ENCODE measurements at regions not wholly inside any gene's neighbourhood (a gene's known extent, or its start where the extent isn't known, plus 50 kb on each side); places are given as distances from the start of the nearest gene placed in this dataset.
A peak's percentile ranks its signal among the peaks of the same experiment; 100 is the strongest.

- H4K20me1 ChIP-seq = no peaks in the 10 kb centered on the region
- no peak overlapping the region for H3K9ac ChIP-seq
- H3K9me3 ChIP-seq (replicated peaks in 1 of 11) = no peaks in the 10 kb centered on the region
- H3K36me3 ChIP-seq = no peaks in the 10 kb centered on the region
- H3K4me3 ChIP-seq = no peak overlapping the region
- peak overlapping the region in 4 of 11 experiments; percentile 2 to 32 (median 12); a peak in 4 of 22 replicates for H3K4me2 ChIP-seq
- no peak for TF ChIP-seq Cebpa-rat (IDR thresholded peaks at IDR 0.05)
- H3K4me1 ChIP-seq = peaks cover 0 to 9% (median 3%) of the 10 kb centered on the region in 10 experiments; a peak in 8 of 20 replicates
- no peak overlapping the region for H3K27ac ChIP-seq
- no peaks in the 10 kb centered on the region for H3K27me3 ChIP-seq
These were observed 218.7 kb downstream of the DIO2 start for GRCh38 chr14:79992407-79993198.

GRCh38 chr14:79991866-79992265 lies 219.4 kb downstream of the DIO2 start:
- H4K20me1 ChIP-seq = no peaks in the 10 kb centered on the region
- no peak overlapping the region for H3K4me3 ChIP-seq
- H3K27me3 ChIP-seq = no peaks in the 10 kb centered on the region
- H3K9ac ChIP-seq = no peak overlapping the region
- TF ChIP-seq Cebpa-rat (IDR thresholded peaks at IDR 0.05) = no peak
- H3K27ac ChIP-seq = no peak overlapping the region
- no peaks in the 10 kb centered on the region for H3K36me3 ChIP-seq
- no peak overlapping the region for H3K4me2 ChIP-seq
- H3K9me3 ChIP-seq (replicated peaks in 1 of 11) = no peaks in the 10 kb centered on the region
- peaks cover 0 to 9% (median 3%) of the 10 kb centered on the region in 10 experiments; a peak in 8 of 20 replicates for H3K4me1 ChIP-seq

- Histone ChIP-seq H3K4me3 (no peak overlapping the region), H3K4me2 (no peak overlapping the region), H3K9me3 (replicated peaks in 1 of 11) (no peaks in the 10 kb centered on the region), H3K27ac (no peak overlapping the region), H3K9ac (no peak overlapping the region), H3K36me3 (no peaks in the 10 kb centered on the region), H3K4me1 (peaks cover 0 to 9% (median 3%) of the 10 kb centered on the region in 10 experiments; a peak in 8 of 20 replicates), H4K20me1 (no peaks in the 10 kb centered on the region), H3K27me3 (no peaks in the 10 kb centered on the region)
- no peak for TF ChIP-seq Cebpa-rat (IDR thresholded peaks at IDR 0.05)
These were observed 221.3 kb downstream of the DIO2 start for GRCh38 chr14:79989990-79990389.

GRCh38 chr14:79986251-79986650 lies 225.1 kb downstream of the DIO2 start:
- no peaks in the 10 kb centered on the region for H3K36me3 ChIP-seq
- no peak overlapping the region for H3K27ac ChIP-seq
- no peak overlapping the region for H3K4me2 ChIP-seq
- no peaks in the 10 kb centered on the region for H3K9me3 ChIP-seq (replicated peaks in 1 of 11)
- H3K9ac ChIP-seq = no peak overlapping the region
- H3K4me1 ChIP-seq = no peaks in the 10 kb centered on the region
- TF ChIP-seq Cebpa-rat (IDR thresholded peaks at IDR 0.05) = no peak
- H4K20me1 ChIP-seq = no peaks in the 10 kb centered on the region
- H3K4me3 ChIP-seq = no peak overlapping the region
- no peaks in the 10 kb centered on the region for H3K27me3 ChIP-seq

- Histone ChIP-seq H3K9ac (no peak overlapping the region), H3K9me3 (replicated peaks in 1 of 11) (no peaks in the 10 kb centered on the region; a peak in 1 of 22 replicates), H4K20me1 (no peaks in the 10 kb centered on the region), H3K27me3 (no peaks in the 10 kb centered on the region), H3K4me2 (no peak overlapping the region), H3K27ac (no peak overlapping the region), H3K4me1 (no peaks in the 10 kb centered on the region), H3K36me3 (no peaks in the 10 kb centered on the region), H3K4me3 (no peak overlapping the region)
- TF ChIP-seq Cebpa-rat (IDR thresholded peaks at IDR 0.05) = no peak
These were observed 239.1 kb downstream of the DIO2 start for GRCh38 chr14:79972230-79972629.

GRCh38 chr14:79971330-79971729 lies 240.0 kb downstream of the DIO2 start:
- H3K4me3 ChIP-seq = no peak overlapping the region
- H3K9ac ChIP-seq = no peak overlapping the region
- H4K20me1 ChIP-seq = no peaks in the 10 kb centered on the region
- no peak overlapping the region for H3K4me2 ChIP-seq
- H3K27me3 ChIP-seq = no peaks in the 10 kb centered on the region
- no peaks in the 10 kb centered on the region; a peak in 1 of 22 replicates for H3K9me3 ChIP-seq (replicated peaks in 1 of 11)
- no peaks in the 10 kb centered on the region for H3K36me3 ChIP-seq
- H3K4me1 ChIP-seq = no peaks in the 10 kb centered on the region
- TF ChIP-seq Cebpa-rat (IDR thresholded peaks at IDR 0.05) = no peak
- no peak overlapping the region for H3K27ac ChIP-seq

- Histone ChIP-seq H3K4me2 (no peak overlapping the region), H3K4me1 (no peaks in the 10 kb centered on the region), H3K27me3 (no peaks in the 10 kb centered on the region), H3K9me3 (replicated peaks in 1 of 11) (no peaks in the 10 kb centered on the region), H3K36me3 (no peaks in the 10 kb centered on the region), H4K20me1 (no peaks in the 10 kb centered on the region), H3K9ac (no peak overlapping the region), H3K27ac (no peak overlapping the region), H3K4me3 (no peak overlapping the region)
- TF ChIP-seq Cebpa-rat (IDR thresholded peaks at IDR 0.05) = no peak
These were observed 243.9 kb downstream of the DIO2 start for GRCh38 chr14:79967453-79967852.

- Histone ChIP-seq H3K4me2 (no peak overlapping the region), H3K9ac (no peak overlapping the region), H3K4me3 (no peak overlapping the region), H3K27ac (no peak overlapping the region), H3K9me3 (replicated peaks in 1 of 11) (no peaks in the 10 kb centered on the region), H3K4me1 (no peaks in the 10 kb centered on the region), H4K20me1 (no peaks in the 10 kb centered on the region), H3K27me3 (no peaks in the 10 kb centered on the region), H3K36me3 (no peaks in the 10 kb centered on the region)
- TF ChIP-seq Cebpa-rat (IDR thresholded peaks at IDR 0.05) = no peak
These were observed 244.3 kb downstream of the DIO2 start for GRCh38 chr14:79967001-79967400.

- H3K4me2 ChIP-seq = no peak overlapping the region
- H3K36me3 ChIP-seq = no peaks in the 10 kb centered on the region
- H3K27me3 ChIP-seq = no peaks in the 10 kb centered on the region
- no peak overlapping the region for H3K27ac ChIP-seq
- H3K4me1 ChIP-seq = no peaks in the 10 kb centered on the region
- no peaks in the 10 kb centered on the region for H4K20me1 ChIP-seq
- H3K9me3 ChIP-seq (replicated peaks in 1 of 11) = no peaks in the 10 kb centered on the region
- H3K9ac ChIP-seq = no peak overlapping the region
- H3K4me3 ChIP-seq = no peak overlapping the region
- no peak for TF ChIP-seq Cebpa-rat (IDR thresholded peaks at IDR 0.05)
These were observed 245.4 kb downstream of the DIO2 start for GRCh38 chr14:79965896-79966295.

GRCh38 chr14:79961197-79961596 lies 250.1 kb downstream of the DIO2 start:
- Histone ChIP-seq H3K27ac (no peak overlapping the region), H4K20me1 (no peaks in the 10 kb centered on the region), H3K4me3 (no peak overlapping the region), H3K9ac (no peak overlapping the region), H3K4me1 (no peaks in the 10 kb centered on the region), H3K9me3 (replicated peaks in 1 of 11) (peaks cover 5 to 9% (median 8%) of the 10 kb centered on the region in 11 experiments; a peak in 20 of 22 replicates), H3K4me2 (no peak overlapping the region), H3K36me3 (no peaks in the 10 kb centered on the region), H3K27me3 (no peaks in the 10 kb centered on the region)
- no peak for TF ChIP-seq Cebpa-rat (IDR thresholded peaks at IDR 0.05)
